Loucy (cell line): ENCODE measurements at regions not wholly inside any gene's neighbourhood (a gene's known extent, or its start where the extent isn't known, plus 50 kb on each side); places are given as distances from the start of the nearest gene placed in this dataset.

Experiments
- H2AFZ ChIP-seq: fragments of 200-600 bp; sonication (generic); 2 replicates; pipeline ENCODE4 v1.6.0; 2016; ENCODE audit warnings: antibody characterized with exemption, mild to moderate bottlenecking, low read length, moderate library complexity
- H3F3A ChIP-seq: fragments of 200-600 bp; 2 replicates; pipeline ENCODE4 v1.6.0; 2016; ENCODE audit warnings: antibody characterized with exemption, low read depth, mild to moderate bottlenecking
- H3K27me3 ChIP-seq: fragments of 200-600 bp; sonication (generic); 2 replicates; pipeline ENCODE4 v1.6.1; 2014; ENCODE audit warnings: low read length, mild to moderate bottlenecking; ENCODE audit not compliant: insufficient read depth, poor library complexity, severe bottlenecking
- H3K36me3 ChIP-seq: fragments of 200-600 bp; sonication (generic); 2 replicates; pipeline ENCODE4 v1.6.1; 2016; ENCODE audit warnings: low read length; ENCODE audit not compliant: insufficient read depth
- H3K4me1 ChIP-seq: fragments of 200-600 bp; sonication (generic); 2 replicates; pipeline ENCODE4 v1.5.1; 2014; ENCODE audit warnings: low read length, mild to moderate bottlenecking; ENCODE audit not compliant: insufficient read depth, poor library complexity, severe bottlenecking
- H3K4me2 ChIP-seq: fragments of 200-600 bp; sonication (generic); 2 replicates; pipeline ENCODE4 v1.6.0; 2014; ENCODE audit warnings: antibody characterized with exemption, low read length, low read depth, mild to moderate bottlenecking; ENCODE audit not compliant: poor library complexity, severe bottlenecking
- H3K4me3 ChIP-seq: fragments of 200-600 bp; sonication (generic); 2 replicates; pipeline ENCODE4 v1.5.1; 2014; ENCODE audit warnings: low read length, mild to moderate bottlenecking, mixed read lengths; ENCODE audit not compliant: poor library complexity, severe bottlenecking
- H3K79me2 ChIP-seq: fragments of 200-600 bp; sonication (generic); 2 replicates; pipeline ENCODE4 v1.6.1; 2014; ENCODE audit warnings: low read length; ENCODE audit not compliant: insufficient read depth
- H3K9ac ChIP-seq: fragments of 200-600 bp; sonication (generic); 2 replicates; pipeline ENCODE4 v1.6.0; 2014; ENCODE audit warnings: mild to moderate bottlenecking, low read depth, low read length, moderate library complexity; ENCODE audit not compliant: poor library complexity, severe bottlenecking
- H3K9me2 ChIP-seq: fragments of 200-600 bp; sonication (generic); replicated peaks from 2 replicates; pipeline ENCODE4 v1.6.1; 2016; ENCODE audit warnings: low read depth, low read length, mixed read lengths
- H3K9me3 ChIP-seq: fragments of 200-600 bp; sonication (generic); 2 replicates; pipeline ENCODE4 v1.6.1; 2014; ENCODE audit warnings: mild to moderate bottlenecking, antibody characterized with exemption, low read length, low read depth; ENCODE audit not compliant: insufficient read depth
- H4K20me1 ChIP-seq: fragments of 200-600 bp; sonication (generic); 2 replicates; pipeline ENCODE4 v1.6.0; 2014; ENCODE audit warnings: antibody characterized with exemption, low read length, mild to moderate bottlenecking; ENCODE audit not compliant: insufficient read depth, poor library complexity, severe bottlenecking
- CTCF ChIP-seq: fragments of 200-600 bp; sonication (generic); conservative IDR thresholded peaks from 2 replicates; pipeline ENCODE4 v1.5.1; 2014; ENCODE audit warnings: mild to moderate bottlenecking, antibody characterized with exemption, low read length
- EZH2phosphoT487 ChIP-seq: fragments of 200-600 bp; IDR thresholded peaks from 2 replicates; pipeline ENCODE4 v1.6.1; 2018; ENCODE audit warnings: antibody characterized with exemption, mild to moderate bottlenecking, moderate library complexity, borderline replicate concordance

- H3K4me3 ChIP-seq, result no peak overlapping the region
- TF ChIP-seq EZH2phosphoT487 (no peak), CTCF (no peak)
- no peaks in the 10 kb centered on the region for H3K27me3 ChIP-seq
Observed at GRCh38 chr5:7078101-7078500, 317.8 kb upstream of the ADCY2 start.

GRCh38 chr5:7078901-7079300, 317.0 kb upstream of the ADCY2 start:
- H3K9ac ChIP-seq, result no peak overlapping the region
- 0 out of 2 replicates have a peak, but pooled peaks cover 4% of the 10 kb centered on the region for H3K9me3 ChIP-seq
- H3K79me2 ChIP-seq, result no peaks in the 10 kb centered on the region
- H3K4me1 ChIP-seq, result no peaks in the 10 kb centered on the region
- H3K27me3 ChIP-seq, result no peaks in the 10 kb centered on the region
- H4K20me1 ChIP-seq, result no peaks in the 10 kb centered on the region
- no peaks in the 10 kb centered on the region for H3K36me3 ChIP-seq
- no peak overlapping the region for H3K4me2 ChIP-seq
- no peaks in the 10 kb centered on the region for H3F3A ChIP-seq
- H2AFZ ChIP-seq, result no peak overlapping the region
- H3K9me2 ChIP-seq, result no peaks in the 10 kb centered on the region
- peak; percentile 27 for TF ChIP-seq CTCF
- no peak for TF ChIP-seq EZH2phosphoT487
- no peak overlapping the region for H3K4me3 ChIP-seq

More at GRCh38 chr5:7078101-7078500, 317.8 kb upstream of the ADCY2 start:
- Histone ChIP-seq H3F3A (no peaks in the 10 kb centered on the region), H4K20me1 (no peaks in the 10 kb centered on the region), H3K9me2 (no peaks in the 10 kb centered on the region), H3K9me3 (no peaks in the 10 kb centered on the region), H3K36me3 (no peaks in the 10 kb centered on the region), H3K9ac (no peak overlapping the region), H2AFZ (no peak overlapping the region), H3K4me2 (no peak overlapping the region), H3K79me2 (no peaks in the 10 kb centered on the region), H3K4me1 (no peaks in the 10 kb centered on the region)

GRCh38 chr5:7080501-7080900, 315.4 kb upstream of the ADCY2 start:
- H4K20me1 ChIP-seq, result no peaks in the 10 kb centered on the region
- no peaks in the 10 kb centered on the region for H3K9me2 ChIP-seq
- H3K4me1 ChIP-seq, result no peaks in the 10 kb centered on the region
- no peaks in the 10 kb centered on the region for H3K36me3 ChIP-seq
- H3K27me3 ChIP-seq, result no peaks in the 10 kb centered on the region
- no peak overlapping the region for H3K9ac ChIP-seq
- H3K79me2 ChIP-seq, result no peaks in the 10 kb centered on the region
- H3K4me3 ChIP-seq, result no peak overlapping the region
- no peak overlapping the region for H3K4me2 ChIP-seq
- TF ChIP-seq CTCF (no peak), EZH2phosphoT487 (no peak)
- no peak overlapping the region for H2AFZ ChIP-seq
- no peaks in the 10 kb centered on the region for H3F3A ChIP-seq
- 0 out of 2 replicates have a peak, but pooled peaks cover 4% of the 10 kb centered on the region for H3K9me3 ChIP-seq
